ENCODE measurements at regions not wholly inside any gene's neighbourhood (a gene's known extent, or its start where the extent isn't known, plus 50 kb on each side); places are given as distances from the start of the nearest gene placed in this dataset.

- TF ChIP-seq, protein P1, sequence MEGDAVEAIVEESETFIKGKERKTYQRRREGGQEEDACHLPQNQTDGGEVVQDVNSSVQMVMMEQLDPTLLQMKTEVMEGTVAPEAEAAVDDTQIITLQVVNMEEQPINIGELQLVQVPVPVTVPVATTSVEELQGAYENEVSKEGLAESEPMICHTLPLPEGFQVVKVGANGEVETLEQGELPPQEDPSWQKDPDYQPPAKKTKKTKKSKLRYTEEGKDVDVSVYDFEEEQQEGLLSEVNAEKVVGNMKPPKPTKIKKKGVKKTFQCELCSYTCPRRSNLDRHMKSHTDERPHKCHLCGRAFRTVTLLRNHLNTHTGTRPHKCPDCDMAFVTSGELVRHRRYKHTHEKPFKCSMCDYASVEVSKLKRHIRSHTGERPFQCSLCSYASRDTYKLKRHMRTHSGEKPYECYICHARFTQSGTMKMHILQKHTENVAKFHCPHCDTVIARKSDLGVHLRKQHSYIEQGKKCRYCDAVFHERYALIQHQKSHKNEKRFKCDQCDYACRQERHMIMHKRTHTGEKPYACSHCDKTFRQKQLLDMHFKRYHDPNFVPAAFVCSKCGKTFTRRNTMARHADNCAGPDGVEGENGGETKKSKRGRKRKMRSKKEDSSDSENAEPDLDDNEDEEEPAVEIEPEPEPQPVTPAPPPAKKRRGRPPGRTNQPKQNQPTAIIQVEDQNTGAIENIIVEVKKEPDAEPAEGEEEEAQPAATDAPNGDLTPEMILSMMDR (IDR thresholded peaks at IDR 0.05; ENCODE audit: insufficient read depth, low read length, poor library complexity, severe bottlenecking), result no peak
- no peak for TF ChIP-seq EZH2phosphoT487 (conservative IDR thresholded peaks at IDR 0.05; ENCODE audit: low read length)
Measured at GRCh38 chr2:18437909-18438308, 122.5 kb downstream of the RDH14 start.
